AG04449 (cell line): ENCODE measurements at regions not wholly inside any gene's neighbourhood (a gene's known extent, or its start where the extent isn't known, plus 50 kb on each side); places are given as distances from the start of the nearest gene placed in this dataset.

Experiments used
- CTCF ChIA-PET: fragments of 350-600 bp; formaldehyde crosslinking; extraction: SDS; loops from one replicate; lab custom pipeline; 2021; ENCODE audit warnings: antibody characterized with exemption; lab: Yijun Ruan, JAX
- POLR2A ChIA-PET: fragments of 400-600, 350-600 bp; formaldehyde crosslinking; extraction: SDS; loops from one replicate; lab custom pipeline; 2020; ENCODE audit warnings: antibody characterized with exemption, inconsistent platforms; lab: Yijun Ruan, JAX
- DNase-seq: peaks from one replicate; pipeline ENCODE4 v3.0.0-alpha.2; 2010; ENCODE audit warnings: low read depth, low spot score
- H3K4me3 ChIP-seq: 2 replicates; pipeline ENCODE4 v1.5.1; 2011; ENCODE audit warnings: low read depth, mild to moderate bottlenecking, control low read depth, low read length
- CTCF ChIP-seq: IDR thresholded peaks from one replicate; pipeline ENCODE4 v1.5.1; 2011; ENCODE audit warnings: mild to moderate bottlenecking, moderate library complexity, low read length, control low read depth, inconsistent platforms; ENCODE audit not compliant: insufficient read depth; ENCODE audit errors: missing control alignments

- no peak for TF ChIP-seq CTCF
- no peak overlapping the region for H3K4me3 ChIP-seq
- DNase-seq: no peak
- POLR2A ChIA-PET: no interaction called here
- CTCF ChIA-PET: no interaction called here
These were observed 75.0 kb upstream of the SLC1A1 start for GRCh38 chr9:4415281-4415680.

GRCh38 chr9:4413856-4414255 is 76.4 kb upstream of the SLC1A1 start:
- CTCF ChIA-PET: interaction anchor here (1.3 kb wide), 1 partner anchor 226 kb away, joined by 5 read pairs; no protein-coding TSS in a partner anchor
- DNase-seq: no peak
- POLR2A ChIA-PET: no interaction called here
- no peak overlapping the region for H3K4me3 ChIP-seq
- no peak for TF ChIP-seq CTCF

- H3K4me3 ChIP-seq: no peak overlapping the region
- TF ChIP-seq CTCF: no peak
- ChIA-PET POLR2A (no interaction called here), CTCF (no interaction called here)
- DNase-seq: no peak
These were observed 86.1 kb upstream of the SLC1A1 start for GRCh38 chr9:4404156-4404555.

GRCh38 chr9:4402501-4402900 is 87.8 kb upstream of the SLC1A1 start:
- TF ChIP-seq CTCF: no peak
- no peak for DNase-seq
- H3K4me3 ChIP-seq: no peak overlapping the region
- ChIA-PET CTCF (no interaction called here), POLR2A (no interaction called here)

- no peak overlapping the region for H3K4me3 ChIP-seq
- CTCF ChIA-PET: interaction anchor here (1.6 kb wide), 1 partner anchor 239 kb away, joined by 3 read pairs; no protein-coding TSS in a partner anchor
- POLR2A ChIA-PET: no interaction called here
- no peak for DNase-seq
- no peak for TF ChIP-seq CTCF
These were observed 89.5 kb upstream of the SLC1A1 start for GRCh38 chr9:4400731-4401130.

- POLR2A ChIA-PET: no interaction called here
- CTCF ChIA-PET: no interaction called here
These were observed 92.4 kb upstream of the SLC1A1 start for GRCh38 chr9:4397917-4398316.

More at GRCh38 chr9:4397917-4398316, 92.4 kb upstream of the SLC1A1 start:
- H3K4me3 ChIP-seq: no peak overlapping the region
- no peak for TF ChIP-seq CTCF
- no peak for DNase-seq
